A673 (cell line): ENCODE measurements at regions not wholly inside any gene's neighbourhood (a gene's known extent, or its start where the extent isn't known, plus 50 kb on each side); places are given as distances from the start of the nearest gene placed in this dataset.

Source experiments
- BruUV-seq: library from RNA; stranded (reverse); fragments of 400-500 nt; replicated peaks from 2 replicates; lab custom pipeline; 2021; lab: Mats Ljungman, UMichigan
- CTCF ChIA-PET: fragments of 300-600 bp; sonication (Branson Sonifier 250); formaldehyde crosslinking; loops from one replicate; lab custom pipeline; 2022; ENCODE audit warnings: antibody characterized with exemption; lab: Charles Lee
- POLR2A ChIA-PET: fragments of 300-600 bp; sonication (Branson Sonifier 250); formaldehyde crosslinking; loops from one replicate; lab custom pipeline; 2022; ENCODE audit warnings: antibody characterized with exemption; ENCODE audit not compliant: low non-redundant PET; lab: Charles Lee
- DNase-seq: peaks from one replicate; pipeline ENCODE4 v3.0.0-alpha.2; 2015; ENCODE audit warnings: low spot score
- H3K27ac ChIP-seq: fragments of 200-600 bp; sonication (generic); 2 replicates; pipeline ENCODE4 v1.5.1; 2016; ENCODE audit warnings: mixed run types, low read depth, mild to moderate bottlenecking, mixed read lengths, antibody characterized with exemption, low read length; ENCODE audit not compliant: poor library complexity, severe bottlenecking
- H3K27me3 ChIP-seq: fragments of 200-600 bp; sonication (generic); replicated peaks from 2 replicates; pipeline ENCODE4 v1.6.1; 2017; ENCODE audit warnings: mixed run types, low read depth, mild to moderate bottlenecking, mixed read lengths, antibody characterized with exemption, low read length; ENCODE audit not compliant: insufficient read depth, poor library complexity
- H3K36me3 ChIP-seq: fragments of 200-600 bp; sonication (generic); 2 replicates; pipeline ENCODE4 v1.6.1; 2016; ENCODE audit warnings: mixed run types, mild to moderate bottlenecking, mixed read lengths, antibody characterized with exemption, low read length; ENCODE audit not compliant: insufficient read depth, poor library complexity, severe bottlenecking
- H3K4me1 ChIP-seq: fragments of 200-600 bp; sonication (generic); 2 replicates; pipeline ENCODE4 v1.6.1; 2017; ENCODE audit warnings: mixed run types, mild to moderate bottlenecking, mixed read lengths, antibody characterized with exemption, low read length; ENCODE audit not compliant: insufficient read depth, poor library complexity, severe bottlenecking
- H3K4me3 ChIP-seq: fragments of 200-600 bp; sonication (generic); 2 replicates; pipeline ENCODE4 v1.5.1; 2016; ENCODE audit warnings: low read depth, mixed run types, mild to moderate bottlenecking, mixed read lengths, low read length; ENCODE audit not compliant: poor library complexity, severe bottlenecking
- H3K9me3 ChIP-seq: fragments of 200-600 bp; sonication (generic); 2 replicates; pipeline ENCODE4 v1.6.1; 2016; ENCODE audit warnings: mixed run types, low read depth, mild to moderate bottlenecking, mixed read lengths, antibody characterized with exemption, low read length; ENCODE audit not compliant: poor library complexity, severe bottlenecking
- EZH2 ChIP-seq: fragments of 200-600 bp; sonication (generic); IDR thresholded peaks from 2 replicates; pipeline ENCODE4 v1.6.1; 2017; ENCODE audit warnings: borderline replicate concordance, low read depth, mild to moderate bottlenecking, mixed read lengths, antibody characterized with exemption, low read length; ENCODE audit not compliant: poor library complexity, severe bottlenecking
- intact Hi-C: fragments of 100-400 bp; cut with micrococcal nuclease; formaldehyde crosslinking; loops from one replicate; pipeline ENCODE4 v1.10.0; 2022; ENCODE audit not compliant: unreplicated experiment
- TF ChIP-seq, protein P1 (sequence below): fragments of 300-800, 200-600 bp; sonication (generic); conservative IDR thresholded peaks from 2 replicates; pipeline ENCODE4 v1.5.1; 2017; ENCODE audit warnings: low read depth, mild to moderate bottlenecking, antibody characterized with exemption, low read length, moderate library complexity, mixed read lengths

DNA sequence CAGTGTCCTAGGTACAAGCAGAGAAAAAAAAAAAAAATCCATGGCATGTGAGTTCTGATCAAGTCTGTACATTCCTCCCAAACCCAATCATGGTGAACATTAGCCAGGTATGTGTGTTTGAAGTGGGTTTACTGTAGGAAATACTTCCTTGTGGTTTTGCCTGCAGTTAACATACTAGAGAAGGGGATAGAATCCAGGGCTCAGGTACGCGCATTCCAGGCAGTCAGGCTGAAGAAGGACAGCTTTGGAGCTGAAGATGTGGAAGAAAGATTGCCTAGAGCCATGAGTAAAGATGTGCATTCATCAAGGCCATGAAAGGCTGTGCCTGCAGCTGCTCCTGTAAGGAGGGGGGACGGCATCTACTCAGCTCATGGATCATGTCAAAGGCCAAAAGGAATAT is 88.2 kb upstream of the NTF3 start:
- Histone ChIP-seq H3K4me1 (no peaks in the 10 kb centered on the region), H3K36me3 (no peaks in the 10 kb centered on the region), H3K4me3 (no peak overlapping the region), H3K27ac (no peak overlapping the region), H3K27me3 (no peaks in the 10 kb centered on the region), H3K9me3 (no peaks in the 10 kb centered on the region)
- POLR2A ChIA-PET: interaction anchor here (0.7 kb wide), 1 partner anchor 908 kb away, joined by 3 read pairs; no protein-coding TSS in a partner anchor
- no peak for DNase-seq
- intact Hi-C loops: no loop called here
- no TSS peak for BruUV-seq
- CTCF ChIA-PET: no interaction called here
- TF ChIP-seq EZH2: no peak
- TF ChIP-seq, protein P1, sequence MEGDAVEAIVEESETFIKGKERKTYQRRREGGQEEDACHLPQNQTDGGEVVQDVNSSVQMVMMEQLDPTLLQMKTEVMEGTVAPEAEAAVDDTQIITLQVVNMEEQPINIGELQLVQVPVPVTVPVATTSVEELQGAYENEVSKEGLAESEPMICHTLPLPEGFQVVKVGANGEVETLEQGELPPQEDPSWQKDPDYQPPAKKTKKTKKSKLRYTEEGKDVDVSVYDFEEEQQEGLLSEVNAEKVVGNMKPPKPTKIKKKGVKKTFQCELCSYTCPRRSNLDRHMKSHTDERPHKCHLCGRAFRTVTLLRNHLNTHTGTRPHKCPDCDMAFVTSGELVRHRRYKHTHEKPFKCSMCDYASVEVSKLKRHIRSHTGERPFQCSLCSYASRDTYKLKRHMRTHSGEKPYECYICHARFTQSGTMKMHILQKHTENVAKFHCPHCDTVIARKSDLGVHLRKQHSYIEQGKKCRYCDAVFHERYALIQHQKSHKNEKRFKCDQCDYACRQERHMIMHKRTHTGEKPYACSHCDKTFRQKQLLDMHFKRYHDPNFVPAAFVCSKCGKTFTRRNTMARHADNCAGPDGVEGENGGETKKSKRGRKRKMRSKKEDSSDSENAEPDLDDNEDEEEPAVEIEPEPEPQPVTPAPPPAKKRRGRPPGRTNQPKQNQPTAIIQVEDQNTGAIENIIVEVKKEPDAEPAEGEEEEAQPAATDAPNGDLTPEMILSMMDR: no peak

DNA sequence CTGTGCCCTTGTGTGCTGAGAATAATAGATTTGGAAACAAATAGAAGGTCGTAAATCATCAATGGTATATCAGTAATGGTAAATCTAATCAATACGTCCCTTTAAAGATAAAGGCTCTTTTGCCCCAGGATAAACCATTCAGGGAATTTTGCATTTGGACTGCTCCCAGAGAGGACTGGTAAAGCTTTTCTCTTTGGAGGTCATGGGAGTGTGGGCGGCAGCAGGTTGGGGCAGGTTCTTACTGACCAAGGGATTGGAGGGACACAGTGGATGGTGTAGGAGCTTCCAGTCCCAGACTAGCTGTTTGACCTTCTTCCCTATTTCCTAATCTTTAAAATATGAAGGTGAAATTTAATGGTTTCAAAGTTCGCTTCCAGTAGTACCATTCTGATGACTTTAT is 87.8 kb upstream of the NTF3 start:
- H3K4me1 ChIP-seq: no peaks in the 10 kb centered on the region
- ChIA-PET POLR2A (interaction anchor here (0.7 kb wide), 1 partner anchor 908 kb away, joined by 3 read pairs; no protein-coding TSS in a partner anchor), CTCF (no interaction called here)
- no peak overlapping the region for H3K27ac ChIP-seq
- H3K4me3 ChIP-seq: no peak overlapping the region
- no peaks in the 10 kb centered on the region for H3K36me3 ChIP-seq
- intact Hi-C loops: no loop called here
- no peaks in the 10 kb centered on the region for H3K9me3 ChIP-seq
- no peaks in the 10 kb centered on the region for H3K27me3 ChIP-seq
- TF ChIP-seq, protein P1: no peak
- no peak for TF ChIP-seq EZH2
- no peak for DNase-seq
- BruUV-seq: no TSS peak

GRCh38 chr12:5345534-5345933 is 86.4 kb upstream of the NTF3 start:
- no peak overlapping the region for H3K4me3 ChIP-seq
- ChIA-PET POLR2A (no interaction called here), CTCF (no interaction called here)
- intact Hi-C loops: no loop called here
- no peak for DNase-seq
- H3K4me1 ChIP-seq: no peaks in the 10 kb centered on the region
- H3K27ac ChIP-seq: no peak overlapping the region
- TF ChIP-seq, protein P1: no peak
- no peak for TF ChIP-seq EZH2
- peaks cover 5% of the 10 kb centered on the region for H3K27me3 ChIP-seq
- no peaks in the 10 kb centered on the region for H3K9me3 ChIP-seq
- H3K36me3 ChIP-seq: no peaks in the 10 kb centered on the region
- BruUV-seq: no TSS peak
